Loucy (cell line): ENCODE measurements at regions not wholly inside any gene's neighbourhood (a gene's known extent, or its start where the extent isn't known, plus 50 kb on each side); places are given as distances from the start of the nearest gene placed in this dataset.

Source experiments
- EZH2phosphoT487 ChIP-seq: fragments of 200-600 bp; IDR thresholded peaks from 2 replicates; pipeline ENCODE4 v1.6.1; 2018; ENCODE audit warnings: antibody characterized with exemption, mild to moderate bottlenecking, moderate library complexity, borderline replicate concordance
- TF ChIP-seq, protein P1 (sequence below): fragments of 200-600 bp; sonication (generic); conservative IDR thresholded peaks from 2 replicates; pipeline ENCODE4 v1.5.1; 2014; ENCODE audit warnings: mild to moderate bottlenecking, antibody characterized with exemption, low read length

DNA sequence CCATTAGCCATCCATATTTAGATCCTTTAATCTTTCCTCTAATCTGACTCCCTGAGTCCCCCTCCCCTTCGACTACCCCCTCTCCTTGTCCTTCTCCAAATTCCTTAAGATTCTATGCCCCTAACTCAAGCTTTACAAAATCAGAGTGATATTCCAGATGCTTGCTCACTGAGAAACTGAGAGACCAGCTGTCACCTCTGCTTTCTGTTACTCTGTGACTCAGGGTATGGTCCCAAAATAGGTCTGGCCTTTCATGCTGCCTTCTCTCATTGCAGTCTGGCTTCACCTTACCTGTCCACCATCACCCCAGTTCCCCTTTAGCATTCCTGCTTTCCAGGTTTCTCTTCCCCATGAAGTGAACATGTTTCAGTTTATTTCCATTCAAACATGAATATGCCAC, 383.3 kb upstream of the SLC30A5 start:
- TF ChIP-seq, protein P1, sequence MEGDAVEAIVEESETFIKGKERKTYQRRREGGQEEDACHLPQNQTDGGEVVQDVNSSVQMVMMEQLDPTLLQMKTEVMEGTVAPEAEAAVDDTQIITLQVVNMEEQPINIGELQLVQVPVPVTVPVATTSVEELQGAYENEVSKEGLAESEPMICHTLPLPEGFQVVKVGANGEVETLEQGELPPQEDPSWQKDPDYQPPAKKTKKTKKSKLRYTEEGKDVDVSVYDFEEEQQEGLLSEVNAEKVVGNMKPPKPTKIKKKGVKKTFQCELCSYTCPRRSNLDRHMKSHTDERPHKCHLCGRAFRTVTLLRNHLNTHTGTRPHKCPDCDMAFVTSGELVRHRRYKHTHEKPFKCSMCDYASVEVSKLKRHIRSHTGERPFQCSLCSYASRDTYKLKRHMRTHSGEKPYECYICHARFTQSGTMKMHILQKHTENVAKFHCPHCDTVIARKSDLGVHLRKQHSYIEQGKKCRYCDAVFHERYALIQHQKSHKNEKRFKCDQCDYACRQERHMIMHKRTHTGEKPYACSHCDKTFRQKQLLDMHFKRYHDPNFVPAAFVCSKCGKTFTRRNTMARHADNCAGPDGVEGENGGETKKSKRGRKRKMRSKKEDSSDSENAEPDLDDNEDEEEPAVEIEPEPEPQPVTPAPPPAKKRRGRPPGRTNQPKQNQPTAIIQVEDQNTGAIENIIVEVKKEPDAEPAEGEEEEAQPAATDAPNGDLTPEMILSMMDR: no peak
- no peak for TF ChIP-seq EZH2phosphoT487
